ENCODE measurements at regions not wholly inside any gene's neighbourhood (a gene's known extent, or its start where the extent isn't known, plus 50 kb on each side); places are given as distances from the start of the nearest gene placed in this dataset.

- DNase-seq, result no peak
Measured at GRCh38 chr20:40536808-40537207, 152.2 kb downstream of the MAFB start.

- DNase-seq, result no peak
Measured at GRCh38 chr20:40535816-40536215, 153.2 kb downstream of the MAFB start.

- no peak for DNase-seq
Measured at GRCh38 chr20:40532103-40532502, 156.9 kb downstream of the MAFB start.

- no peak for DNase-seq
Measured at GRCh38 chr20:40525351-40525750, 163.7 kb downstream of the MAFB start.

- no peak for DNase-seq
Measured at GRCh38 chr20:40524071-40524470, 165.0 kb downstream of the MAFB start.

- DNase-seq, result no peak
Measured at GRCh38 chr20:40522405-40522804, 166.6 kb downstream of the MAFB start.

DNA sequence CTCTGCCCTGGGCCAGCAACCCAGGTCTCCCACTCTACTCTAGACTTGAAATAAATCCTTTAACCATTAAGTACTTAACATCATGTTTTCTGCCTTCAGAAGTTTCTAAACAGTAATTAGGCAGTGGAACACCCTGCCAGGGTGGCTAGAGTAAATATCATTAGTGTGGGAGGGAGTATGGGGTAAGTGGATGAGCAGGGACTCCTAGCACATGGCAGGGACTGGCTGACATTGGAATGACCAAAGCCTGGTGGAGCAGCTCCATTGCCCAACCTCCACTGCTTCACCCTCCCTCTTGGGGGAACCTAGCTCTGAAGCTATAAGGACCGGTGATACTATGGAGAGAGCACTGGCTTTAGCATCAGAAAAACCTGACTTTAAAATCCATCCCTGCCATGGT lies 167.1 kb downstream of the MAFB start:
- DNase-seq, result no peak

DNA sequence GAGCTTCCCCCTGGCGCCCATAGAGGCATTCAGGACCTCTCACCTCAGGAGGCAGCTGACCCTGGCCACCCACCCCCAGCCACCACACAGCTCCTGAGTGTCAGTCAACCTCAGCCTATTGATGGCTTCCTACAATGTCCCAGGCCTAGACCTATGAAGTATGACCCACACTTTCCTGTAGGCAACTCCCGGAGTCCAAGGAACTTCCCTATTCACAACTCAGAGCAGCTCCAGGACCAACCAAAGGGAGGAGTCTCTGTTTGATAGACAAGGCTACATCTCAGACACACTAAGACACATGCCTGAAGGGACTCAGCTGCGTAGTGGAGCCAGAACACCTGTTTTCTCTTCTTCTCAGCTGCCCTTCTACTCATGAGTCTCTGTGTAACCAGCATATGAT lies 169.1 kb downstream of the MAFB start:
- no peak for DNase-seq

DNA sequence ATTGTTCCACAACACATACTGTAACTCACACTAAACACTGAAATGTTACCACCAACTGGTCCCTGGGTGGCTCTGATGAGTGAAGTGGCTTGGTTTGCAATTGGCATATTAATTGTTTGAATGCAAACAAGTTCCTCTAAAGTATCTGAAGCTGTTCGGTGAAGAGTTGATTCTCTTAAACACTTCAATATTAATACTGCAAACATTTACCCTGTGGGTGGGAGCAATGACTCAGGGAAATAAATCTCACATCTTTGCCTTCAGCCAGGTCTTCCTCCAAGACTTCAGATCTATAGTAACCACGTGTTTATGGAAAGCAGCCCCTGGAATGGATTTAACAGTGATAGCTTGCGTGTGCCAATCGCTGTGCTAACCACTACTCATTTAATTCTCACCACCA lies 176.0 kb downstream of the MAFB start:
- no peak for DNase-seq

GRCh38 chr20:40512591-40512990 lies 176.4 kb downstream of the MAFB start:
- no peak for DNase-seq

DNA sequence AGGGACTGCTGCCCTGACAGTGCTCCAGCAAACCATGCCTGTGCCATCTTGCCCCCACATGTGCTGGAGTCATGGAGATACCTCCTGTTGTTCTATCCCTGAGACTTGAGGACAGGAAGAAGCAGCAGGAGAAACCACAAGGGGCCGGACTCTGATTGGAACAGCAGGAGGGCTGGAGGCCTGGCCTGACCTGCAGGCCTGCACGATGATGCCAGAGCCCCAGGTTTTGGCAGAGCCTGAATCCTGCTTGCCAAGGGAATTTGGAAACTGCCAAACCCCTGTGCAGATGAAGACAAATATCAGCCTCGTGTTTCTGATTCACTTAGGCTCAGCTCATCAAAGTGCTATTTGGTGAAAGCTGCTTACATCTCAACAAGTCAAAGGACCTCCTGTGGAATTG lies 177.6 kb downstream of the MAFB start:
- DNase-seq, result no peak

DNA sequence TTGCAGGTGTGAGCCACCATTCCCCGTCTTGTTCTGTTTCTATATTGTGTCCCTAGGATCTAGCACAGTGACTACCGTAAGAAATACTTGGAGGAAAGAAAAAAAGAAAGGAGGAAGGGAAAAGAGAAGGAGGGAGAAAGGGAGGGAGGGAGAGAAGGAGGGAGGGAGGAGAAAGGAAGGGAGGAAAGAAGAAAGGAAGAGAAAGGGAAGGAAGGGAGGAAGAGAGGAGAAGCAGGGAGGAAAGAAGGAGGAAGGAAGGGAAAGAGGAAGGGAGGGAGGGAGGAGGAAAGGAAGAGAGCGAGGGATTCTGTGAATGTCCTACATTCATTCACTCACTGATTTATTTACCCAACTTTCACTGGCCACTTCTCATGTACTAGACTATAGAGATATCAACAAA lies 178.4 kb downstream of the MAFB start:
- DNase-seq, result no peak

DNA sequence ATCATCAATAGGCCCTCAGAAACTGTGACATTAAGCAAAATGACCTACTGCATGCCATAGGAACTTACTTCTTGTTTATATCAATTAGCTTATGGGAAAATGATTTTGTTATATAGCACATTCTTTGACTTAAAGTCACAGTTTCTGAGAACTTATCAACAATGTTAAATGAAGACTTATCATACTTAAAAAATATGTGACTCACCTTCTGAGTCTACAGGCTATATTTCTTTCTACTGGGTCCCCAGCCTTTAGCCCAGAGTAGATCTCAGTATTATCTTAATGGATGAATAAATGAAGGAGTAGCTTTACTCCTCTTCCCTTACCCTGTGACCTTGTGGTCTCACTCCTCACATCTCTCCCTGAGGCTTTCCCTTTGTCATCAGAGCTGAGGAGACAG lies 180.2 kb downstream of the MAFB start:
- DNase-seq, result no peak

DNA sequence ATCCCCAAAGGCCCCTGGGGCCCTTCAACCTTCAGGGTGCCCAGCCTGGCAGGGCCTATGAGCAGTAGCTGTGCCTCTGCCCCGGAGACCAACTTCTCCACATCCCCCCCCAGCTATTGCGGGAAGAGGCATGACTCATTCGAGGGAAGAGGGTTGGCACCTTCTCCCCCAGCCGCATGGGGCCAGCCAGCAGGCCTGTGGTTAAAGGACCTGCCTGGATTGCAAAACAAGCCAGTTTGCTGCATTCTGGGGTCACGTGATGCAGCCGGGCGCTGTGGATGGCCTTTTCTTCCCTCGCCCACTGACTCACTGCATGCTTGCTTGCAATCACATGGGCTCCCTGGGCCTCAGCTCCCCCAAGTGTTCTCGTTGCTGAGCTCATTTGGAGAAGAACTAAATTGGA lies 182.5 kb downstream of the MAFB start:
- no peak for DNase-seq

GRCh38 chr20:40503119-40503518 lies 185.9 kb downstream of the MAFB start:
- no peak for DNase-seq

DNA sequence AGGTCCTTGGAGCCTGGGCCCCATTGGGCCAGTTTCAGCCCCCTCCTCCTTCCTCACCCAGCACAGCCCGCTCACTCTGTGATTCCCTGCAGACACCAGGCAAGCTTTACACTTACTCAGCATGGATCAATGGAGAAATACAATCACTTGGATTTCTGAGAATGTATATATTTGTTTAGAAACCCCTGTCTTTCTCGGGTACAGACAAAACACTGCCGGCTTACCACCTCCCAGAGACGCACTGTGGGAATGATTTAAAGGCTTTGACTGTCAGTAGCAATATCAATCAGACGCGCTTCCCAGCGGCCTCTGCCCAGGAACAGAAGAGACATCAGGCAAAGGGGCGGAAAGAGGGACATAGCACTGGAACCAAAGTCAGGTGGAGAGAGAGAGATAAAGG lies 186.5 kb downstream of the MAFB start:
- DNase-seq, result no peak

GRCh38 chr20:40499391-40499790 lies 189.6 kb downstream of the MAFB start:
- DNase-seq, result no peak

DNA sequence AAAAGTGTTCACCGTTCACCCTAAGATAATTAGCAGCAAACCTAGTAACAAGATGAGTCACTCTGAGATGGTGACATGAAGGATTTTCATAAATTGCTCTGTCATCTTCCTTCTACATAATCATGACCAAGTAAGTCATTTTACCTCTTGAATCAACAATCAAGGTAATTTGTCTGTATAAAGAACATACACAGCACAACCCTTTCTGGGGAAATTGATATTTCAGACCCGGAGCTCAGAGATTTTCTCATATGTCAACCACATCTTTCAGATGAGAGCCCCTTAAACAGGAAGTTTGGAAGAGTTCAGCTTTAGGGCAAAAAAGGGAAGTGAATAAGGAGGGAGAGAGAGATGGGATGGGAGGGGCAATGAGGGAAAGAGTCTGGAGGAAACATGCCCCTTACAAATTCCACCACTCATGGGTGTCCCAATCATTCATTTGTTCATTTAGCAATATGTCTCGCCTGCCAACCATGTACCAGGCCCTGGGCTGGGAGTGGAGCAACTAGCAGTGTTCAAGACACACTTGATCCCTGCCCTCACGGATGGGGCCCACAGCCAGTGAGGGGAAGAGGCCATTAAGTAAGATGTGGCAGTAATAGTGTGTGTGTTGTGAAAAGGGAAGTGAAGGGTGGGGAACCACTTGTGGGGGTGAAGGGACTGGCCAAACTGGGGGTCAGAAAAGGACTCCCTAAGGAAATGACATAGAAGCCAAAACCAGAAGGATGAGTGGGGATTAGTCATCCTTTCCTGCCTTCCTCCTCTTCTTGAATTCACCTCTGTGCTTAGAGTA lies 190.9 kb downstream of the MAFB start:
- no peak for DNase-seq

DNA sequence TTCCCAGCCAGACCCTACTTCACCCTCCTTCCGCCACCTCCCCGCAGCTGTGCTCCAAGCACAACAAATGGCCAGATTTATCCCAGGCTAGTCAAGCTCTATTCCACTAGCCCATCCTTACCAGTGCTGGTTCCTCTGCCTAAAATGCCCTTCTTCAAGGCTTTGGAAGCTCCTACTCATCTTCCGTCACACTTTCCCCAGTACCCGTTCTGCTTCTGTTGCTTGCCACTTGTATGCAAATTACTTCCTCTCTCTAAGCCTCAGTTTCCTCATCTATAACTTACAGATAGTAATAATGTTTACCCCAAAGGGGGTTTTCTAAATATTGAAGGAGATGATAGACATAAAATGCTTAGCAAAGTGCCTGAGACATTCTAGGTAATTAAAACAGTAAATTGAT lies 193.1 kb downstream of the MAFB start:
- no peak for DNase-seq

- no peak for DNase-seq
Measured at GRCh38 chr20:40494248-40494647, 194.8 kb downstream of the MAFB start.

- no peak for DNase-seq
Measured at GRCh38 chr20:40493549-40493948, 195.5 kb downstream of the MAFB start.

- DNase-seq, result no peak
Measured at GRCh38 chr20:40493071-40493470, 196.0 kb downstream of the MAFB start.

DNA sequence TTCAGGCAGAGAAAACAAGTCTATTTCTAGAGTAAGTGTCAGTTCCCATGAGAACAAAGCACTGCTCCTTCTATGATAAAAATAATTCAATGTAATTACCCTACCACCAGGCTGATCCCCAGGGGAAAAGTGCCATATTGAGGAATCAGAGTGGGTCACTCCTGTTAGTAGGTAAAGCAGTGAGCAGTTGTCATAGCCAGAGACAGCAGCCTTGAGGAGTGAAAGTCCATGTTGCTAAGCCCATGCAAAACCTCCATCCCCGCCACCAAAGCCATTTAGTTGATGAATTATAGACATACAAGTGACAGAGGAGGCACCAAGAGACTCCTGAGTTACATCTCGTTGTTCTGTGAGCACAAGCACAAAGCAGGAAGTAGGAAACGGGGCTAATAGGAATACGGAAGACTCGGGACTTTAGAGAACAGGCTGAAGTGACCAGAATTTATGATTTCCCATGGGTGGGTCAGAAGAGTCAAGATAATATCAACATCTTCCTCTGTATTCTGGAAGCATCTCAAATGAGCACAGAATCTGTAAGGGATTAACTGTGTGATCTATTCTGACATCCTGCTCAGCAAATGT lies 197.9 kb downstream of the MAFB start:
- DNase-seq, result no peak

GRCh38 chr20:40489886-40490285 lies 199.2 kb downstream of the MAFB start:
- no peak for DNase-seq

DNA sequence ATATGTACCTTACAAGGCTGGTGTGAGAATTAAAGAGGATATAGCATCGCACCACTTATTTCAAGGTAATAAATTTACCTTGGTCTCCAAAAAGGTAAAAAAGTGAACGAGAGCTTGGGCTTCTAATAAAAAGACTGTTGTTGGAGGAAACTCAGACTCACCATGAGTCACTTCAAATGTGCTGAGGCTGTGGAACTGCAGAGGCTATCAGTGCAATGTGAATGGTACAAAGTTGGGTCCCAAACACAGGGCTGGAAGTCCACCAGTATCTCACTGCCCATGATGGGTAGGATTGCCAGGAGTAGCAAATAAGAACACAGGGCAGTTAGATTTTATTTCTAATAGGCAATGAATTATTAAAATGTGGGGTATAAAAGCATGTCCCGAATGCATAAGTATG lies 200.6 kb downstream of the MAFB start:
- DNase-seq, result no peak
